SHP77 treated with DMSO at 0.1 percent for 48 hours (cell line): ENCODE measurements at regions not wholly inside any gene's neighbourhood (a gene's known extent, or its start where the extent isn't known, plus 50 kb on each side); places are given as distances from the start of the nearest gene placed in this dataset.

ENCODE experiments used
- DNase-seq: peaks from one replicate; lab custom pipeline; 2025; lab: John Stamatoyannopoulos, UW

- DNase-seq: no peak
Measured at GRCh38 chr2:21253311-21254027, 129.7 kb downstream of the TDRD15 start.

DNA sequence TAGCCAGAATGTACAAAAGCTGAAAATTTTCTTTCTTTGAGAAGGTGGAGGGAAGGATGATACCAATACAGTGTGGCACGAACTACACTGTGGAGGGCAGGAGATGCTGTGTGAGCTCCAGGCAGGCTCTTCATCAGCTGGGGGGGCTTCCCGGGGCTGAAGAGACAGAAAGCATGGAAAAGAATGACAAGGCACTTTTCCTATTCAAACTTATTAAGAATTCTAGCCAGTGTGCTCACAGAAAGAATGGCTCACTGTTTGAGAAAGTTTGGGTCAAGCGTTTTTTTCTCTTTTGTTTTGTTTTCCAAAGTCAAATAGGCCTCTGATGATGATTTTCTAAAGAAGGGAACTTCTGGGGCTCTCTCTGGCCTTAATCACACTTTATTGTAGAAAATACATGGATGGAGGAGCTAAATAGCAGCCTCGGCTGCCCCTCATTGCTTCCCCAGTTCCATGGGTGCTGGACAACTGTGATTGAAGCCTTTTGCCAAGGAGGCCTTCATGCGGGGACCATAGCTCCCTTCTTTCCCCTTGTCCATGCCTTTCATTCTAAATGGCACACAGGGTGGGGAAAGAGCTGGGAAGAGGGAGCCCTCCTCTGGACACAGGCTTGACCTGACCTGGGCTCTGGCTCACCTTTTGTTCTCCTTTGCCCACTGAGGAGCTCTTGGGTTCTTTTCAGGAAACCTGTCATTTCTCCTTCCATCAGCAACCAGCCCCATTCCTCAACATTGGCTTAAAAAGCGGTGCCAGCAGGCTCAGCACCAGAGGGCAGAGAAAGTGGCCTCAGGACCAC is 130.6 kb downstream of the TDRD15 start:
- DNase-seq: no peak

GRCh38 chr2:21256006-21256405 is 132.2 kb downstream of the TDRD15 start:
- DNase-seq: peak; percentile 39

GRCh38 chr2:21257621-21258020 is 133.9 kb downstream of the TDRD15 start:
- DNase-seq: no peak

GRCh38 chr2:21258082-21258481 is 134.3 kb downstream of the TDRD15 start:
- no peak for DNase-seq

- DNase-seq: no peak
Measured at GRCh38 chr2:21260311-21260710, 136.5 kb downstream of the TDRD15 start.

DNA sequence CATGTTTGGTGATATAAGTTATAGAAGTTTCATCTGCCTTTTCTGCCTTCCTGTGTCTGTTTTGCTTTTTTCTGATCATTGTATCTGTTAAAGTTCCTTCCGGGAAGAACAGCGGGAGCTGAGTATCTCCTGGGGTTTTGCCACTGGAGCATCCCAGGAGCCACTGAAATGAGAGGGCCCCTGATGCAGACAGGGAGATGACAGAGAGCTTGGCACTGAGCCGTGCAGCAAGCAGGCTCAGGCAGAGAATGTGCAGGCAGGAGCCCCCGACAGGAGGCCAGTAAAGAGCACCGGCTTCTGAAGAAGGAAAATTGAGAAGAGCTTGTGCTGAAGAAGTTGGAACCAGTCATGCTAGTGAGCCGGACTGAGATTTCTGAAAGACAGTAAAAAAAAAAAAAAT is 137.8 kb downstream of the TDRD15 start:
- no peak for DNase-seq

GRCh38 chr2:21262426-21262940 is 138.7 kb downstream of the TDRD15 start:
- DNase-seq: no peak

GRCh38 chr2:21263622-21264021 is 139.9 kb downstream of the TDRD15 start:
- no peak for DNase-seq

DNA sequence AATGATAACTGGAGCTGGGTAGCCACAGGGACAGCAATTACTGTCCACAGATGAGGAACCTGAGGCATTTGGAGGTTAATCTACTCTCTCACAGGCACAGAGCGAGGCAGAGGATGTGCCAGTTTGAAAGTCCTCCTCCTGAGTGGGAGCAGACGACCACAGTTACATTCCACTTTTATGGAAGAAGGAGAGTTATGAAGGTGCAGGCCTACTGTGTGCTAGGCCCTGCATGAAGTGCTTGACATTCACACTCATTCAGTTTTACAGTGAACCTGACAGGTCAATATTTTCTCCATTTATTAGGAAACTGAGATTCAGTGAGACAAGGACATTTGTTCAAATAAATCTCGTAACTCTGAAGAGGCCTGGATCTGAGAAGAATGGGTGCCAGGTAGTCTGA is 142.0 kb downstream of the TDRD15 start:
- DNase-seq: no peak

GRCh38 chr2:21267232-21267835 is 143.6 kb downstream of the TDRD15 start:
- no peak for DNase-seq

GRCh38 chr2:21268197-21268877 is 144.6 kb downstream of the TDRD15 start:
- DNase-seq: no peak

GRCh38 chr2:21268878-21269224 is 145.1 kb downstream of the TDRD15 start:
- DNase-seq: no peak

DNA sequence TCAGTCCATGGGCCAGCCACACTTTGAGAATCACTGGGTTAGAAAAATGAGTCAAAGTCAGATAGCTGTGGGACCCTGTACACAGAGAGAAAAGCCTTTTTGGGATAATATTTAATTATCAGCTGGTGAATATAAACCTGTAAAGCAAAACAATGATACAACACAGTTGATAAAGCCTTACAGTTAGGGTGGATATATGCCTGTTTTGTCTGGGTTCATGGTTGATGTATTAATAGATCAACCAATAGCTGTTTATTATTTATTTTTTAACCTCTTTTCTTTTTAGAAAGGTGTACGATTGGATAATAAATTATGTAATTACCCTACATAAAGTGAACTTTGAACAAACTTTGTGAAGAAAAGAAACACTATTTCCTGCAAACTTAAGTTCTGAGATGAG is 145.6 kb downstream of the TDRD15 start:
- DNase-seq: no peak

GRCh38 chr2:21270083-21270491 is 146.3 kb downstream of the TDRD15 start:
- DNase-seq: no peak

DNA sequence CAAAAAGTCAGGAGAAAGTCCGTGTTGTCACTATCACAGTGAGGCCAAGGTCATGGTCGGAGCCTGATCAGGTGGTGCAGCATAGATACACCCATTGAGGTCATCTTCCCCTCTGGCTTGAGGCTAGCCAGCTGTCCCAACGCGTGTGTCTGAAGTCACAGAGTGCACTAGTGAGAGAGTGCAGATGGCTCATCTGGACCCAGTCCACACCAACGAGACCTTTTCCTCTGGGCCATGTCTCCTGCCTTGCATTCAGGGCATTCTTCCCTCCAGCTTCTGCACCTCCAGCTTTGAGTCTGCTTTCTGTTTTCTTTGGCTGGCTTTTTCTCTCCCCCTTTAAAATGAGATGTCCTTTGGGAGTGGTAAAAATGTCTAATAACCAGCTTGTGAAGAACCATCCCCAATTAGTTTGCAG is 146.9 kb downstream of the TDRD15 start:
- DNase-seq: no peak

- no peak for DNase-seq
Measured at GRCh38 chr2:21276163-21276562, 152.4 kb downstream of the TDRD15 start.

DNA sequence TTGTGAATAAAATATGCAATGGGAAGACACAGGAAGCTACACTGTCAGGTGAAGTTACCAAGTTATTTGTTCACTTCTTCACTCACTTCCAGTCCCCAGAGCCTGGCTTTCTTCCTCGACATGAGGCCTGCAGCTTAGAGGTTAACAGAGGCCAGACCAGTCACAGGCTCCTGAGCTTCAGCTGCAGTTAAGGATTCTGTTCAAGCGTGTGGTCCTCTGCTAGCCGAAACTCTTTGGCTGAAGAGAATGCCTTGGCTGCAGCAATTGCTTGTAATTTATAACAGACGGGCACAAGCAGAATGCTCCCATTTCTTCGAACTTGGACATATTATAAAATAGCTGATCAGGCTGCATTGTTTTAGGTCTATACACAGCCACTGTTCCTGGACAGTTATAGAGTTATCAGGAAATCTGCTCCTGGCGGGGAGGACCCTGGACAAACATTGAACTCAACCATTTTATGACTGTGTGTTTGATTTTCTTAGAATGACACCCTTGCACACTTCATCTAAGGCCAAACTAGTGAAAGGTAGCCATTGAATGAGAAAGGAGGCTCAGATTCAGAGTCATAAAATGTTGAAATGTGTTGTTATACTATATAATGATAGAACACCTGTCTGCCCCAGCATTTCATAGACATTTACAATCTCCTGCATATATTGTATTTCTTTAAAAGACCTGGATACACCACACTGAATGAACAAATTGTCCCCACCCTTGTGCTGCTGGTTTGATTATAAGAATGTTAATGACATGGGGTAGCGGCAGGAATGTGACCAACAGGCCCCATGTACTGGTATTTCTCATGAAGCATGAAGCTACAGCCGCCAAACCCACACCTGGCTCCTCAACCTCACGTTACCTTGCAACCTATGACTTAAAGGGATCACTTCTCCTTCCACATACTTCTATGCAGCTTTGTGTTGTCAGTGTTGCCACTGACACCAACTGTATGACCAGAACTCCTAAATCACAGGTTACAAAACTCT is 153.6 kb downstream of the TDRD15 start:
- DNase-seq: no peak

GRCh38 chr2:21279525-21279924 is 155.8 kb downstream of the TDRD15 start:
- no peak for DNase-seq

DNA sequence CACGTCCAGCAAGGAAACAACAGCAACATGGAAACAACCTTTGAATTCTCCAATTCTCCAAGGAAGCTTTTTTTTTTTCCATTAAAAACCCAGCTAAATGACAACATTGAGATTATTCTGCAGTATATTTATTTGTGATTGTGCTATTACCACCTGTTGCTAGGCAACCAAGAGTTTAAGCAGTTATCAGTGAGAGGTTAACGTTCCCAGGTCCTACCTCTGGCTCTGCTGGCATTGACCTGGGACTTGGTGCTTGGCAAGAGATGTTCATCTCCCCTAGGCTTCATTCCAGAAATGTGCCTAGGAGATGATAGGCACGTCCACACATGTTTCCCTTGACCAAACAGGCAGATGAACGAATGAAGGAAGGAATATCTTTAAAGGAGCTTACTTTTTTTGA is 157.0 kb downstream of the TDRD15 start:
- no peak for DNase-seq

DNA sequence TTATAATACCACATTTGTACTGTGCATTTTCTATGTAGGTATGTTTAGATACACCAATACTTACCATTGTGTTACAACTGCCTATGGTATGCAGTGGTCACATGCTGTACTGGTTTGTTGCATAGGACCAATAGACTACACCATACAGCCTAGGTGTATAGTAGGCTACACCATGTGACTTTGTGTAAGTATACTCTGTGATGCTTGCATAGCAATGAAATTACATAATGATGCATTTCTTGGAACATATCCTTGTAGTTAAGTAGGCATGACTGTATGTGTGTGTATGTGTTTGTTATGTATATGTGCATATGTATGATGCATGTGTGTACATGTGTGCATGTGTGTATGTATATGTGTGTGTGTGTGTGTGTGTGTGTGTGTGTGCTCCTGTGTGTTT is 157.6 kb downstream of the TDRD15 start:
- DNase-seq: no peak
